ENCODE measurements at regions not wholly inside any gene's neighbourhood (a gene's known extent, or its start where the extent isn't known, plus 50 kb on each side); places are given as distances from the start of the nearest gene placed in this dataset.

DNA sequence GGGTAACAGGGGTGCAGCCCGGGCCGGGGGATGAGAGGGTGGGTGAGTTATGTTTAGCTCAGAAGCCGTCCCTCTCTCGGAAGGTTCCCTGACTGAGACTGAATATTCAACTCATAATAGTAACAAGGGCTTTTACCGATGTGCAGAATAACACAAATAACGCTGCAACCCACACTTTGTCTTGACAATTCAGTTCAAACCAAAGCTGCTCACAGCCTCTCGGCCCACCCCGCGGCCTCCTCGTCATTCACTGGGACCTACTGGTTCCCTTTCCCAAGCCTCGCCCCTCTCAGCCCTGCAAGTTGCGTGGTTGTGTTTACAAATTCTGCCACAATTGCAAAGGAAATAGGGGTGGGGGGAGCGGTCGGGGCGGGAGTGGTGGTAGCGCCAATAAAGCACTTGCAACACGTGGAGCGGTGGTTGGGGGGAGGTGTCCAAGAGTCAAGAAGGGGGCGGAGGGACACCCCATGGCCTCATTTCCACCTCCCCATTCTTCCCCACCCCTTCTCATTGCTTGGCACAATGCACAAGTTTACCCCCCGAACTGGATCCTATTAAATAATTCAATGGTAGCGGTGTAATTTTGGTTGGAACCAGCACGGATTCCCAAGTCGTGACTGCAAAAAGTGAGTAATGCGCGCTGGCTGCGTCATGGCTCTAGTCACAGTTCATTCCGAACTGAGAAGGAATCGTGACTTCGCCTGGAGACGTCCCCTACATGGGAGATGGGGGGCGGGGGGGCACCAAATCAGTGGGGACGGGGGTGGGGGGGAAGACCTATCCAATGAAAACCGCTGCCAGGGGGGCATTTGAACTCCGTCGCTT is 102.0 kb upstream of the HSD17B12 start:
- Histone ChIP-seq H3K4me3 (ENCODE audit: low read depth in 1 of 3, low read length in 3 of 3) (peak overlapping the region in 2 of 3 donors; percentile 50 to 55), H3K4me1 (ENCODE audit: control insufficient read depth in 4 of 4, insufficient read depth in 4 of 4, low read length in 3 of 4) (peaks cover 4 to 49% (median 26%) of the 10 kb centered on the region in 4 donors), H3K27me3 (ENCODE audit: control insufficient read depth in 4 of 4, insufficient read depth in 4 of 4, low read length in 3 of 4) (peaks cover 6 to 33% (median 17%) of the 10 kb centered on the region in 4 donors), H3K9ac (ENCODE audit: low read depth in 1 of 2, low read length in 2 of 2) (no peak overlapping the region), H3K27ac (ENCODE audit: low read depth in 1 of 2, low read length in 2 of 2) (no peak overlapping the region), H3K36me3 (ENCODE audit: control insufficient read depth in 4 of 4, insufficient read depth in 3 of 4, low read depth in 1 of 4, low read length in 3 of 4) (no peaks in the 10 kb centered on the region), H3K9me3 (ENCODE audit: control insufficient read depth in 4 of 4, low read length in 3 of 4) (no peaks in the 10 kb centered on the region)
- WGBS: 2% methylated on average over 35 of the region's 35 CpGs
- no peak for DNase-seq (ENCODE audit: low spot score)
- TF ChIP-seq EGR1 (IDR thresholded peaks at IDR 0.05; ENCODE audit: low read depth in 2 of 2) (no peak), FOXA2 (IDR thresholded peaks at IDR 0.05) (no peak), JUND (IDR thresholded peaks at IDR 0.05) (no peak), RXRA (IDR thresholded peaks at IDR 0.05) (no peak), FOXA1 (IDR thresholded peaks at IDR 0.05) (no peak), YY1 (IDR thresholded peaks at IDR 0.05) (no peak), GABPA (IDR thresholded peaks at IDR 0.05 in 1 of 2, conservative IDR thresholded peaks at IDR 0.05 in 1 of 2) (no peak), REST (IDR thresholded peaks at IDR 0.05) (no peak), SP1 (IDR thresholded peaks at IDR 0.05) (no peak), RAD21 (IDR thresholded peaks at IDR 0.05) (no peak), TAF1 (conservative IDR thresholded peaks at IDR 0.05) (no peak), HNF4G (IDR thresholded peaks at IDR 0.05) (no peak), ATF3 (IDR thresholded peaks at IDR 0.05) (no peak), NR2F2 (IDR thresholded peaks at IDR 0.05) (no peak), HNF4A (conservative IDR thresholded peaks at IDR 0.05) (no peak)
- TF ChIP-seq, protein P1, sequence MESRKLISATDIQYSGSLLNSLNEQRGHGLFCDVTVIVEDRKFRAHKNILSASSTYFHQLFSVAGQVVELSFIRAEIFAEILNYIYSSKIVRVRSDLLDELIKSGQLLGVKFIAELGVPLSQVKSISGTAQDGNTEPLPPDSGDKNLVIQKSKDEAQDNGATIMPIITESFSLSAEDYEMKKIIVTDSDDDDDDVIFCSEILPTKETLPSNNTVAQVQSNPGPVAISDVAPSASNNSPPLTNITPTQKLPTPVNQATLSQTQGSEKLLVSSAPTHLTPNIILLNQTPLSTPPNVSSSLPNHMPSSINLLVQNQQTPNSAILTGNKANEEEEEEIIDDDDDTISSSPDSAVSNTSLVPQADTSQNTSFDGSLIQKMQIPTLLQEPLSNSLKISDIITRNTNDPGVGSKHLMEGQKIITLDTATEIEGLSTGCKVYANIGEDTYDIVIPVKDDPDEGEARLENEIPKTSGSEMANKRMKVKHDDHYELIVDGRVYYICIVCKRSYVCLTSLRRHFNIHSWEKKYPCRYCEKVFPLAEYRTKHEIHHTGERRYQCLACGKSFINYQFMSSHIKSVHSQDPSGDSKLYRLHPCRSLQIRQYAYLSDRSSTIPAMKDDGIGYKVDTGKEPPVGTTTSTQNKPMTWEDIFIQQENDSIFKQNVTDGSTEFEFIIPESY (IDR thresholded peaks at IDR 0.05): no peak
- TF ChIP-seq, protein P2, sequence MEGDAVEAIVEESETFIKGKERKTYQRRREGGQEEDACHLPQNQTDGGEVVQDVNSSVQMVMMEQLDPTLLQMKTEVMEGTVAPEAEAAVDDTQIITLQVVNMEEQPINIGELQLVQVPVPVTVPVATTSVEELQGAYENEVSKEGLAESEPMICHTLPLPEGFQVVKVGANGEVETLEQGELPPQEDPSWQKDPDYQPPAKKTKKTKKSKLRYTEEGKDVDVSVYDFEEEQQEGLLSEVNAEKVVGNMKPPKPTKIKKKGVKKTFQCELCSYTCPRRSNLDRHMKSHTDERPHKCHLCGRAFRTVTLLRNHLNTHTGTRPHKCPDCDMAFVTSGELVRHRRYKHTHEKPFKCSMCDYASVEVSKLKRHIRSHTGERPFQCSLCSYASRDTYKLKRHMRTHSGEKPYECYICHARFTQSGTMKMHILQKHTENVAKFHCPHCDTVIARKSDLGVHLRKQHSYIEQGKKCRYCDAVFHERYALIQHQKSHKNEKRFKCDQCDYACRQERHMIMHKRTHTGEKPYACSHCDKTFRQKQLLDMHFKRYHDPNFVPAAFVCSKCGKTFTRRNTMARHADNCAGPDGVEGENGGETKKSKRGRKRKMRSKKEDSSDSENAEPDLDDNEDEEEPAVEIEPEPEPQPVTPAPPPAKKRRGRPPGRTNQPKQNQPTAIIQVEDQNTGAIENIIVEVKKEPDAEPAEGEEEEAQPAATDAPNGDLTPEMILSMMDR (IDR thresholded peaks at IDR 0.05; ENCODE audit: low read depth, low read length, missing input control): no peak
- TF ChIP-seq, protein P3, sequence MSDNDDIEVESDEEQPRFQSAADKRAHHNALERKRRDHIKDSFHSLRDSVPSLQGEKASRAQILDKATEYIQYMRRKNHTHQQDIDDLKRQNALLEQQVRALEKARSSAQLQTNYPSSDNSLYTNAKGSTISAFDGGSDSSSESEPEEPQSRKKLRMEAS (IDR thresholded peaks at IDR 0.05): no peak

All from liver (tissue), 8 donors.